GM19239 (cell line): ENCODE measurements at regions not wholly inside any gene's neighbourhood (a gene's known extent, or its start where the extent isn't known, plus 50 kb on each side); places are given as distances from the start of the nearest gene placed in this dataset.

Source experiments
- DNase-seq: peaks from one replicate; pipeline ENCODE4 v3.0.0; 2011; ENCODE audit warnings: low spot score; ENCODE audit not compliant: insufficient read length
- FAIRE-seq: peaks from 2 replicates; lab custom pipeline; 2011; peaks lifted over from hg19 to GRCh38; lab: Jason Lieb, UNC

- no peak for DNase-seq
- FAIRE-seq = no peak
Measured at GRCh38 chr17:71409712-71410111, 711.1 kb upstream of the SOX9 start.

DNA sequence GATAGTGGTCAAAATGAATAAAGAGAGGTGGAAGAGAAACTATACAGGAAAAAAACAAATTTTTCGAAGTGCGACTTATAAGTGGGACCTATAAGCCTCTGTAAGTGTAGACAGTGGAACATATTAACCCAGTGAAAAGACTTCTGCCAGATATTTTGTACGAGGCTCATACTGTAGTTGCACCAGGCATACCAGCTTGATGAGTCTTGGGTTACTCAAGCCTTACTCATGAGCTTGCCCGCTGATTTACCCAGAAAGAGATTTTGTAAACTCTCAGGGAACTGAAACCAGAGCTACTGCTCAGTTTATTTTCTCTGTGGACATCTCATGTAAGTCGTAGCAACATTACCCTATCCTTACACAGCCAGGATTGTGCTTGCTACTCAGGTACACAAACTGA is 708.0 kb upstream of the SOX9 start:
- FAIRE-seq (no peak), DNase-seq (no peak)

DNA sequence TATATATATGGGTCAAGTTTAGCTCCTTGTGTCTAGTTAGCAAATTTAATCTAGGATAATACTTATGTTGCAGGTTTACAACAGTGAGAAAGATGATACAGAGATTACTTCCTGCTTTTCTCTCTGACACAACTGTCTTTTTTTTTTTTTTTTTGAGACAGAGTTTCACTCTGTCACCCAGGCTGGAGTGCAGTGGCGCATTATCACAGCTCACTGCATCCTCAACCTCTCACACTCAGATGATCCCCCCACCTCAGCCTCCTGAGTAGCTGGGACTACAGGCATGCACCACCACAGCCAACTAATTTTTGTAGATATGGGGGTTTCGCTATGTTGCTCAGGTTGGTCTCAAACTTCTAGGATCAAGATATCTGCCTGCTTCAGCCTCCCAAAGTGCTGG is 706.9 kb upstream of the SOX9 start:
- DNase-seq = no peak

GRCh38 chr17:71417142-71417541 is 703.7 kb upstream of the SOX9 start:
- DNase-seq (no peak), FAIRE-seq (no peak)

More for the DNA sequence above, 706.9 kb upstream of the SOX9 start:
- no peak for FAIRE-seq

GRCh38 chr17:71422968-71423367 is 697.9 kb upstream of the SOX9 start:
- FAIRE-seq (no peak), DNase-seq (no peak)

GRCh38 chr17:71423871-71424546 is 696.8 kb upstream of the SOX9 start:
- DNase-seq = no peak
- no peak for FAIRE-seq

GRCh38 chr17:71427801-71428200 is 693.0 kb upstream of the SOX9 start:
- DNase-seq (no peak), FAIRE-seq (no peak)

DNA sequence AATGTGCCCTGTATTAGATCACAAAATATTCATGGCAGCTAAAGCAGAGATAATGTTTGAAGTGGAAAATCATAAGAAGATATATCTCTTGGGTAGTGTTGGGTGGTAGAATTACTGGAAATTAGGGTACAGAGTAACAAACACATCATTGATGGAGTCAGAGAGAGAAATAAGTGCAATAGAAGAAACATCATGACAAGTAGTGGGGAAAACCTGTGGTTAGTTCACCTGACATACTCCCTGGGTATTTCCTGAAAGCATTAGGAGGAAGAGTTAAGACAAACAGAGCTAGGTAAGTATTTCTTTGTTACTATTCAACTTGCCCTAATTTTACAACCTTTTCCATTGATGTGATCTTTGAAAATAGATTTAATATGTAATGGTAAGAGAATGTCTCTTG is 691.9 kb upstream of the SOX9 start:
- FAIRE-seq = no peak
- DNase-seq = no peak

GRCh38 chr17:71430281-71430680 is 690.5 kb upstream of the SOX9 start:
- FAIRE-seq (no peak), DNase-seq (no peak)

- no peak for DNase-seq
- no peak for FAIRE-seq
Measured at GRCh38 chr17:71431146-71431545, 689.7 kb upstream of the SOX9 start.

DNA sequence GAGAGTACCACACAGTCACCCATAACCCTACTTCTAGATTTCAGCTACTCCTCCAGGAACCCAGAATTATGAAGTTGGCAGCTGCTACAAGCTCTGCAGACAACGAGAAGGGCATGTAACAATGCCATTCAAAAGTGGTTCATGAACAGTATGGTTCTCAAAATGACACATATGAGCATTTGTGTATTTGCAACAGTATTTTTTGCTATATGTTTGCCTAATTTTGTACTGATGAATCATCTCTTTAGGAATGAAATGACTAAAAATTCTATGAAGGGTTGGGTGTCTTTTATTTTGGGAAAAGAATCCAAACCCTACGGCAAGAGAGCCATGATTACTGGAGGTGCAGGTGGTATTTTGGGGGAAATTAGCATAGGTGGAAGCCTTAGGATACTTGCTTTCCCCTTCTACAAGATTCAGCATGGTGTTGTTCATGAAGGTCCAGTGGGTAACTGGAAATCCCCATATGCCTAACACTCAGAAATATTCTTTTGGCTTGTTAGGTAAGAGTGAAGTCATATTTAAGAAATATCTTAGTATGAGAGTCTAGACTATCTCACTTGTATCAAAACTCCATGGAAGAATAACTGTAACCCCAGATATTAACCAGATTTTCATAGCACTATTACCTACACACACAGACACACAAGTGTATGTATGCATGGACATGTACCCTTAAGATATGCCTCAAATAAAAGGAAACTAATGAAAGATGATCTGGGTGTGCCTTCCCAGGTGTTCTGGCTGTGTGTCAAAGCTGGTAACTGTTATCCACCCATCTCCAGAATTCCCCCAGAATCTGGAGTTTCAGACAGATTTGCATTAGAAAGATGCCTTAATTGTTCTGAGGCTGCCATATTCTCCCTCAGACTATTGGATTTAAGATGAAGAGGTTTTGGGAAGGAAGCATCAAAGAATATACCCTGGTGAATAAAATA is 688.2 kb upstream of the SOX9 start:
- DNase-seq = no peak
- FAIRE-seq = no peak

GRCh38 chr17:71434716-71435115 is 686.1 kb upstream of the SOX9 start:
- FAIRE-seq = no peak
- no peak for DNase-seq

DNA sequence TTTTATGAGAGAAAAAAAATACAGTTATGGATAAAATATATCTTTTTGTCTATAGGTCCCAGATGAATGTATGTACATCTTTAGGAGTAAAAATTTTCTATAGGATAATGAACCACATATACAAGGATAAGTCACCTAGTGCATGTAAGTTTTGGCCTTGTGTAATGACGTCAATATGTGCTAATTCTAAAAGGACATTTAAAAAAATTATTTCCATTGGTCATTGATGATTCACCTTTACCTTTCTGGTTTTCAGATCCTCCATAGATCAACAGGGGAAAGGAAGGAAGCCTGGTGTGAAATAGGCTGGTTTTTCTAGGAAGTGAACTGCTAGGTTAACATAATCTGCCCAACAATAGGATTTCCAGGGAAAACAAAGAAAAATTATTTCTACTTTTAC is 684.3 kb upstream of the SOX9 start:
- no peak for FAIRE-seq
- no peak for DNase-seq

- FAIRE-seq (no peak), DNase-seq (no peak)
Measured at GRCh38 chr17:71437166-71437565, 683.7 kb upstream of the SOX9 start.

GRCh38 chr17:71438631-71439146 is 682.1 kb upstream of the SOX9 start:
- FAIRE-seq = no peak

DNA sequence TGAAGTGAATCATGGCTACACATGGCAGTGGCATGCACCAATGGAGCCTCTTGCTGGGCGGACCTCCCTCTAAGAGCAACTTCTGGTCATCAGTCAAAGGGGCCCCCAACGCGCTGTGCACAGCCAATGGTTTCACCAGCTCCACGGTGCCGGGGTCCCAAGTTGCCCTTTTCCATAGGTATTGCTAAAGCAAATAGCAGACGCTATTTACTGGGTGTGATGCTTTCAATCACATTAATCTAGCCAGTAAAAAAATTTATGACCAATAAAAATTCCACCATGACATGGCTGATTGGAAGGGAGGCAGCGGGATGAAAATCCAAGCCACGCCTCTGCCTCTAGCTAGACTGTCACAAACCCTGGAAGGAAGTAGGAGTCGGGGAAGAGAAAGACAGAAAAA is 680.3 kb upstream of the SOX9 start:
- DNase-seq = no peak

More at GRCh38 chr17:71438631-71439146, 682.1 kb upstream of the SOX9 start:
- DNase-seq = no peak

DNA sequence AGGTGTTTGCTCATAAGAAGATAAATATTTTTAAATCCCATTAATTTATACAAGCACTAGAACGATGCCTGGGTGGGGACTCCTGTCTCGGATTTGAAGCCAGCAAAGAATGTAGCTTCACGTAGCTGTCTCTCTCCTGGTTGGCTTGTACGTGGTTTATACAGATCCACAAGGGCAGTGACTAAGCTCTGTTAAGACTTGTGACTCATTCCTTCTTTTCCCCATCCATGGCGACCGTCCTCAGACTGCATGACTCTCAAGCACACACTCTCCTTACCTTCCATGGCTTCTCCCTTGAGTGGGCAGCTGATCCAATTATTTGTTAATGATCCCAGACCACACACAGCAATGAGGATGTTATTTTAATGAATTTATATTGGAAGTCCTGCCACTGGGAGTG is 679.7 kb upstream of the SOX9 start:
- FAIRE-seq (no peak), DNase-seq (no peak)

More for the DNA sequence above, 680.3 kb upstream of the SOX9 start:
- FAIRE-seq = no peak

DNA sequence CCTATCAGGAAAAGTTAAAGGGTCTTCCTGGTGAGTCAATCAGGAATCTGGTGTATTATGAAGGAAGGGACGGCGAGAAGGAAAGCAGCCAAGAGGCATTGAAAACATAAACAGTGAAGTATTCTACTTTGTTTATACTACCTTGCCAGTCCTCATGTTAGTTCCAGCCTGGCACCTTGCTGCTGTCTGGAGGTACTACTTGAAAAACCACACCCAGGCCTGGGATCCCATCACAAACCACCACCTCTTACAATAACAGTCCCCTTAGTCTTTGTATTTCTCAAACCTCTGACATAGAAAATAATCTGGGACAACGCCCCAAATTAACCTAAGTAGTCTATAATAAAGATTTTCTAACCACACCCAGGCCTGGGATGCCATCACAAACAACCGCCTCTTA is 676.7 kb upstream of the SOX9 start:
- DNase-seq (no peak), FAIRE-seq (no peak)

GRCh38 chr17:71446645-71447437 is 674.0 kb upstream of the SOX9 start:
- DNase-seq (no peak), FAIRE-seq (no peak)

GRCh38 chr17:71447644-71448043 is 673.2 kb upstream of the SOX9 start:
- DNase-seq (no peak), FAIRE-seq (no peak)
